ENCODE measurements at regions not wholly inside any gene's neighbourhood (a gene's known extent, or its start where the extent isn't known, plus 50 kb on each side); places are given as distances from the start of the nearest gene placed in this dataset.
"Not testable (repeated sequence)": the region's sequence is repeated elsewhere in the genome, so short reads cannot be mapped to it uniquely, and the experiment has no call there.

GRCh38 chr16:8183176-8184099 lies 406.9 kb downstream of the TMEM114 start:
- no peak for DNase-seq

- no peak for DNase-seq
Measured at GRCh38 chr16:8182761-8183160, 407.6 kb downstream of the TMEM114 start.

- DNase-seq, result no peak
Measured at GRCh38 chr16:8179615-8180014, 410.7 kb downstream of the TMEM114 start.

GRCh38 chr16:8178271-8178670 lies 412.0 kb downstream of the TMEM114 start:
- no peak for DNase-seq

GRCh38 chr16:8175411-8175810 lies 414.9 kb downstream of the TMEM114 start:
- DNase-seq, result no peak

GRCh38 chr16:8173111-8173644 lies 417.1 kb downstream of the TMEM114 start:
- peak; percentile 57 for DNase-seq

GRCh38 chr16:8172551-8172950 lies 417.8 kb downstream of the TMEM114 start:
- no peak for DNase-seq

- DNase-seq, result no peak
Measured at GRCh38 chr16:8168016-8168415, 422.3 kb downstream of the TMEM114 start.

GRCh38 chr16:8167436-8167835 lies 422.9 kb downstream of the TMEM114 start:
- no peak for DNase-seq

GRCh38 chr16:8158051-8158450 lies 432.3 kb downstream of the TMEM114 start:
- DNase-seq, result no peak

- no peak for DNase-seq
Measured at GRCh38 chr16:8155275-8155674, 435.0 kb downstream of the TMEM114 start.

- no peak for DNase-seq
Measured at GRCh38 chr16:8146256-8147012, 443.9 kb downstream of the TMEM114 start.

- DNase-seq, result no peak
Measured at GRCh38 chr16:8138666-8139065, 451.6 kb downstream of the TMEM114 start.

GRCh38 chr16:8137606-8138005 lies 452.7 kb downstream of the TMEM114 start:
- DNase-seq, result no peak

GRCh38 chr16:8130197-8130596 lies 460.1 kb downstream of the TMEM114 start:
- no peak for DNase-seq

- DNase-seq, result no peak
Measured at GRCh38 chr16:8127070-8127469, 463.2 kb downstream of the TMEM114 start.

GRCh38 chr16:8126313-8126712 lies 464.0 kb downstream of the TMEM114 start:
- DNase-seq, result no peak

GRCh38 chr16:8120001-8120400 lies 470.3 kb downstream of the TMEM114 start:
- no peak for DNase-seq

- DNase-seq, result no peak
Measured at GRCh38 chr16:8115814-8116213, 474.5 kb downstream of the TMEM114 start.

GRCh38 chr16:8114941-8115340 lies 475.4 kb downstream of the TMEM114 start:
- DNase-seq, result not testable (repeated sequence)

- no peak for DNase-seq
Measured at GRCh38 chr16:8113843-8114242, 476.5 kb downstream of the TMEM114 start.

- DNase-seq, result no peak
Measured at GRCh38 chr16:8110572-8111514, 479.5 kb downstream of the TMEM114 start.

Measured in fibroblast of skin of right quadriceps (primary cell).